GM23248 (cell line): ENCODE measurements at regions not wholly inside any gene's neighbourhood (a gene's known extent, or its start where the extent isn't known, plus 50 kb on each side); places are given as distances from the start of the nearest gene placed in this dataset.

Experiments
- EZH2 ChIP-seq: fragments of 200-600 bp; sonication (generic); IDR thresholded peaks from 2 replicates; pipeline ENCODE4 v1.6.1; 2018; ENCODE audit warnings: antibody characterized with exemption, mild to moderate bottlenecking; ENCODE audit not compliant: insufficient read depth, poor library complexity, severe bottlenecking
- EZH2phosphoT487 ChIP-seq: fragments of 200-600 bp; sonication (generic); IDR thresholded peaks from 2 replicates; pipeline ENCODE4 v1.6.1; 2018; ENCODE audit warnings: antibody characterized with exemption, moderate library complexity, mild to moderate bottlenecking, low read depth; ENCODE audit not compliant: insufficient read depth

DNA sequence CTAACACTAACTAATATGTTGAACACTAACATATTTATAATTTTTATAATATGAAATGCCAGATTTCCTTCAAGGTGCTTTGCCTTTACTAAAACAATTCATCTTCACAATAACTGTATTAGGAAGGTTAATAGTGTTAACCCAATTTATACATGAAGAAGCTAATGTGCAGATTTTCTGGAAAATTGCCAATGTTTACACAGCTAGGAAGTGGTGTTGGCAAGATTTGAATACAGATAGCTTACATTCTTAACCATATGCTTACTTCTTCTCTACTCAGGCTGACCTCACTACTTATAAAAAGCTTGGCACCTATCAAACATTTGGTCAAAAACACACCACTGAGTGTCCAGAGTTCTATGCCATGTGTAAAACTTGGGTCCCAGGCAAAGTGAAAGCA, 445.4 kb upstream of the ITGA1 start:
- no peak for TF ChIP-seq EZH2phosphoT487
- TF ChIP-seq EZH2: no peak
